GM12874 (cell line): ENCODE measurements at regions not wholly inside any gene's neighbourhood (a gene's known extent, or its start where the extent isn't known, plus 50 kb on each side); places are given as distances from the start of the nearest gene placed in this dataset.

Experiments
- TF ChIP-seq, protein P1 (sequence below): IDR thresholded peaks from 2 replicates; pipeline ENCODE4 v1.5.1; 2011; ENCODE audit warnings: low read depth, mild to moderate bottlenecking, control low read depth, low read length, moderate library complexity; ENCODE audit not compliant: insufficient read depth

DNA sequence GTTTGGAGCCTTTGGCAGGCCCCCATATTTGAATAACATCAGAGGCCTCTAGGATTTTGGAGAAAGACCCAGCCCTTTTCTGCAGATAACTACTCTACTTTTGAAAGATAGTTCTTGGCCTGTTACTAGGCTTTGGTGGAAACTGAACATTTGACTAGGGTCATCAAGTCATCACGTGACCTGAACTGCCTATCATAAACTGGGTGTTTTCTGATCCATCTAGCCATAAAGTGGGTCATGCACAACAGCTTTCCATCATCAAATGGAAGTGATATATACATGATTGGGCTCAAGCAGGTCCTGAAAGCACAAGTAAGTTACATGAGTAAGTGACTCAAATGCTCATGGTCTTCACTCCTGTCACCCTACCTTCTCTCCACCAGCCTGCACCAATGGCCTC is 552.3 kb upstream of the GRM3 start:
- TF ChIP-seq, protein P1, sequence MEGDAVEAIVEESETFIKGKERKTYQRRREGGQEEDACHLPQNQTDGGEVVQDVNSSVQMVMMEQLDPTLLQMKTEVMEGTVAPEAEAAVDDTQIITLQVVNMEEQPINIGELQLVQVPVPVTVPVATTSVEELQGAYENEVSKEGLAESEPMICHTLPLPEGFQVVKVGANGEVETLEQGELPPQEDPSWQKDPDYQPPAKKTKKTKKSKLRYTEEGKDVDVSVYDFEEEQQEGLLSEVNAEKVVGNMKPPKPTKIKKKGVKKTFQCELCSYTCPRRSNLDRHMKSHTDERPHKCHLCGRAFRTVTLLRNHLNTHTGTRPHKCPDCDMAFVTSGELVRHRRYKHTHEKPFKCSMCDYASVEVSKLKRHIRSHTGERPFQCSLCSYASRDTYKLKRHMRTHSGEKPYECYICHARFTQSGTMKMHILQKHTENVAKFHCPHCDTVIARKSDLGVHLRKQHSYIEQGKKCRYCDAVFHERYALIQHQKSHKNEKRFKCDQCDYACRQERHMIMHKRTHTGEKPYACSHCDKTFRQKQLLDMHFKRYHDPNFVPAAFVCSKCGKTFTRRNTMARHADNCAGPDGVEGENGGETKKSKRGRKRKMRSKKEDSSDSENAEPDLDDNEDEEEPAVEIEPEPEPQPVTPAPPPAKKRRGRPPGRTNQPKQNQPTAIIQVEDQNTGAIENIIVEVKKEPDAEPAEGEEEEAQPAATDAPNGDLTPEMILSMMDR: no peak

DNA sequence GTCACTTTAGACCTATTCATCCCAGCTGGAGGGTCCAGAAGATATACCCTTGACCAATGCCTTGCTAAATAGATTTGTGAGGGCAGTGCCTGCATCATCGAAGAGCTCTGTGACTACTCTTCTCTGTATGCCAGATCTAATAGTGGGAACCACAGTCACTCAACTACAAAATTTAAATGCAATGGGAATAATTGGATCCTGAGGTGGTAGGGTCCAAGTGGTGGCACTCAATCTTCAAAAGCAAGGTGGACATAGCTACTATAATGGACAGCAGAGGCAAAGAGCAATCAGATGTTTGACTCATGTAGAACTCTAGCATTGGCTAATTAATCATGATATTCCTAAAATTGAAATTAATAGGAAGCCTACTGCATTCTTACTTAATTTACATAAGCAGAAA is 554.3 kb upstream of the GRM3 start:
- TF ChIP-seq, protein P1: no peak

DNA sequence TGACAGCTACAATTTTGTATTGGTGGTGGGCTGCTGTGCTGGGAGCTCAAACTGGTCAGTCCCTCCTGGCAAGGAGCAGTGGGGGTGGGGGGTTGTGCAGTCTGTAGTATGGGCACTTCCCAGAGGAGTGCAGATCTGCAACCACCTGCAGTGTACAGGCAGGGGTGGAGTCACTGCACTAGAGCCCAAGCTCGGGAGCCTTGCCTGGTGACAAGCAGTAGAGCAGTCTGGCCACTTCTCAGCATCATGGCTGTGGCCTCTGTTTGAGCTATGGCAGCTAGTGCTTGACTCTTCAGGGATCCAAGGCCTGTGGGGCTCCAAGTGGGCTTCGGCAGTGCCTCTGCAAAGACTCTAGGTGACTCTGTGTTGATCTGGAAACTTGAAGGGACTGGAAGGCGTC is 585.1 kb upstream of the GRM3 start:
- TF ChIP-seq, protein P1: no peak

DNA sequence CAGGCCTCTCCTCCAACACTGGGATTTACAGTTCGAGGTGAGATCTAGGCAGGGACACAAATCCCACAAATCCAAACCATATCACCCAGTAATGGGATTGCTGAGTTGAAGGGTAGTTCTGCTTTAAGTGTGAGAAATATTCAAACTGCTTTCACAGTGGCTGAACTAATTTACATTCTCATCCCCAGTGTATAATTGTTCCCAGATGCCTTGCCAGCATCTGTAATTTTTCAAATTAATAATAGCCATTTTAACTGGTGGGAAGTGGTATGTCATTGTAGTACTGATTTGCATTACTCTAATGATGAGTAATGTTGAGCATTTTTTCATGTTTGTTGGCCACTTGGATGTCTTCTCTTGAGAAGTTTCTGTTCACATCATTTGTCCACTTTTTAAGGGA is 592.8 kb upstream of the GRM3 start:
- TF ChIP-seq, protein P1: no peak

DNA sequence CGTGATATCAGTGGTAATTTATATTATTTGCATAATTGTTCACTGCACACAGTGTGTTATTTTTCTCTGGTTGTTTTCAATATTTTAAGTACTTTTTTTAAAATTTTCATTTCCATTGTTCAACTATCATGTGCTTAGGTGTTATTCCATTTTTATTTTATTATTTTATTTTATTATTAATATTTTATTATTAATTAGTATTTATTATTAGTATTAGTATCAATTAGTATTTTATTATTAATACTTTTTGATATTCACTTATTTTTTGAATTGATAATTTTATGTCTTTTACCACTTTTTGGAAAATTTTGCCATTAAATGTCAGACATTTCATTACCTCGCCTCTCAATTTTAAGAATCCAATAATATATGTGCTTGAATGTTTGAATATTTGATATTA is 593.8 kb upstream of the GRM3 start:
- TF ChIP-seq, protein P1: no peak

DNA sequence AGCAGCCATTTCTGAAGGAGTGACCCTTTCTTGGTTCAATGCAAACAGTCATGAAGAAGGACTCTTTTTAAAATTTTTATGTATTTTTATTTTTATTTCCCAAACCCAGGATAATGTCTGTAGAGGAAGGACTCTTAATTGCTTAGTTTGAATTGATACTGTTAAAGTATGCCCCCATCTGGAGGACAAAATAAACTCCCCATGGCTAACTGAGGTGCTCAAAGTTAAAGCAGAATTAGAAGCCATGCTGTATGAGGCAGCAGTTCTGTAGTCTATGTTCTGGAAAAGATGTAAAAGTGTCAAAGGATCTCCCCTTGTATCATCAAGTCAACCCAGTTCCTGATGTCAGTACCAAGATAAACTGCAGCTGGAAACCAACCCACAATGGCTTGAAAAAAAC is 617.9 kb upstream of the GRM3 start:
- TF ChIP-seq, protein P1: no peak

DNA sequence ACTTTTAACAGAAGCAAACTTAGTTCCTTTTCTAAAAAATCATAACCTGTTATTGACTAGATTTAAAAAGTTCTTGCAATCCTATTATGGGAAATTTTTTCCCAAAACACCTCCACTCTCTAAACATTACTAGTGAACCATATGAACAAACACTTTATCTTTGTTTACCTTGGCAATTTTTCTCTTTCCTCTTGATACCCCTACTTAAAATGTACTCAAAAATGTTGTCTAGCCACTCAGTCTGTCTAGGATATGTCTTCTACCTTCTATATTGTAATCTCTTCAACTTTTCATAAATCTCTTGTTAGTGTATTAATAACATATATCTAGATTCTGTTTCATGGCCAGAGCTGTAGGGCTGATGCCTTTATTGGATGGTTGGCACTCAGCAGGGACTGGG is 630.0 kb upstream of the GRM3 start:
- TF ChIP-seq, protein P1: no peak

DNA sequence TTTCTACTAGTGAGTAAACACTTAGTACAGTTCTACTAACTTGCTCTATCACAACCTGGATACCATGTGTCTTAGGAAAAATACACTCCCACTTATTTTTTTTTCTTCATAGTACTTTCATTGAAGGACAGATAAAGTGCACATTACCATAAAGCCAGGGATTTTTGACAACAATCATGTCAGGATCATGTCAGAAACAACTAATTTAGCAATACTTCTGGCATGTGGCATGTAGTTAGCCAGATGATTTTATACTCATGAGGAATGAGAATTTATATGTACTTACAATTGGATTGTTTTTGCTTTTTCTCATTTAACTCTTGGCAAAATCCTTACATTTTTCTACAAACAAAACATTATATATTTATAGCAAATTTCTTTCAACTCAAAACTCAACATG is 630.7 kb upstream of the GRM3 start:
- TF ChIP-seq, protein P1: no peak
